NCI-H2227 treated with DMSO at 0.1 percent for 48 hours (cell line): ENCODE measurements at regions not wholly inside any gene's neighbourhood (a gene's known extent, or its start where the extent isn't known, plus 50 kb on each side); places are given as distances from the start of the nearest gene placed in this dataset.
"Not testable (repeated sequence)": the region's sequence is repeated elsewhere in the genome, so short reads cannot be mapped to it uniquely, and the experiment has no call there.

ENCODE experiments used
- DNase-seq: peaks from one replicate; lab custom pipeline; 2025; lab: John Stamatoyannopoulos, UW

- DNase-seq, result not testable (repeated sequence)
Measured at GRCh38 chr1:95297906-95298305, 63.9 kb downstream of the RWDD3 start.

GRCh38 chr1:95301091-95301490 lies 67.1 kb downstream of the RWDD3 start:
- DNase-seq, result no peak

- DNase-seq, result no peak
Measured at GRCh38 chr1:95301614-95302013, 67.6 kb downstream of the RWDD3 start.

- DNase-seq, result no peak
Measured at GRCh38 chr1:95304803-95305202, 70.8 kb downstream of the RWDD3 start.

- peak; percentile 64 for DNase-seq
Measured at GRCh38 chr1:95308276-95309030, 74.4 kb downstream of the RWDD3 start.

GRCh38 chr1:95309031-95309471 lies 75.0 kb downstream of the RWDD3 start:
- peak; percentile 86 for DNase-seq

- DNase-seq, result peak; percentile 38
Measured at GRCh38 chr1:95311014-95311413, 77.0 kb downstream of the RWDD3 start.

- no peak for DNase-seq
Measured at GRCh38 chr1:95311762-95312161, 77.8 kb downstream of the RWDD3 start.

- DNase-seq, result no peak
Measured at GRCh38 chr1:95312181-95312580, 78.2 kb downstream of the RWDD3 start.

- no peak for DNase-seq
Measured at GRCh38 chr1:95313527-95313926, 79.5 kb downstream of the RWDD3 start.

- no peak for DNase-seq
Measured at GRCh38 chr1:95321531-95321930, 87.5 kb downstream of the RWDD3 start.

- no peak for DNase-seq
Measured at GRCh38 chr1:95323123-95323522, 89.1 kb downstream of the RWDD3 start.

GRCh38 chr1:95325349-95325748 lies 91.3 kb downstream of the RWDD3 start:
- no peak for DNase-seq

- no peak for DNase-seq
Measured at GRCh38 chr1:95326023-95326422, 92.0 kb downstream of the RWDD3 start.

GRCh38 chr1:95332754-95333153 lies 98.7 kb downstream of the RWDD3 start:
- no peak for DNase-seq

GRCh38 chr1:95339377-95339776 lies 105.4 kb downstream of the RWDD3 start:
- no peak for DNase-seq

- no peak for DNase-seq
Measured at GRCh38 chr1:95340061-95340460, 106.1 kb downstream of the RWDD3 start.

- DNase-seq, result no peak
Measured at GRCh38 chr1:95352767-95353166, 118.8 kb downstream of the RWDD3 start.

GRCh38 chr1:95353194-95353593 lies 119.2 kb downstream of the RWDD3 start:
- no peak for DNase-seq

- no peak for DNase-seq
Measured at GRCh38 chr1:95364546-95364945, 130.5 kb downstream of the RWDD3 start.

- DNase-seq, result no peak
Measured at GRCh38 chr1:95366498-95366897, 132.5 kb downstream of the RWDD3 start.

GRCh38 chr1:95368178-95368577 lies 134.2 kb downstream of the RWDD3 start:
- DNase-seq, result no peak

- DNase-seq, result no peak
Measured at GRCh38 chr1:95369985-95370690, 136.1 kb downstream of the RWDD3 start.
